H1 (cell line): ENCODE measurements at regions not wholly inside any gene's neighbourhood (a gene's known extent, or its start where the extent isn't known, plus 50 kb on each side); places are given as distances from the start of the nearest gene placed in this dataset.

Experiments
- CBX8 ChIP-seq: fragments of 300-800, 300-1000 bp; sonication (generic); IDR thresholded peaks from 2 replicates; pipeline ENCODE4 v1.7.1; 2016; ENCODE audit warnings: low read depth, low read length, borderline replicate concordance
- EP300 ChIP-seq, 2 experiments: IDR thresholded peaks; 1 replicate in 1 of 2; 2 replicates in 1 of 2; pipeline ENCODE4 v1.6.1; 2011 to 2012; ENCODE audit warnings: low read depth in 2 of 2, low read length in 2 of 2, mild to moderate bottlenecking in 2 of 2, borderline replicate concordance in 1 of 2, inconsistent platforms in 1 of 2, moderate library complexity in 1 of 2
- SAP30 ChIP-seq: fragments of 300-600 bp; sonication (generic); IDR thresholded peaks from 2 replicates; pipeline ENCODE4 v1.7.1; 2012; ENCODE audit warnings: low read length, moderate library complexity, mild to moderate bottlenecking, inconsistent platforms; ENCODE audit not compliant: insufficient read depth, insufficient replicate concordance

DNA sequence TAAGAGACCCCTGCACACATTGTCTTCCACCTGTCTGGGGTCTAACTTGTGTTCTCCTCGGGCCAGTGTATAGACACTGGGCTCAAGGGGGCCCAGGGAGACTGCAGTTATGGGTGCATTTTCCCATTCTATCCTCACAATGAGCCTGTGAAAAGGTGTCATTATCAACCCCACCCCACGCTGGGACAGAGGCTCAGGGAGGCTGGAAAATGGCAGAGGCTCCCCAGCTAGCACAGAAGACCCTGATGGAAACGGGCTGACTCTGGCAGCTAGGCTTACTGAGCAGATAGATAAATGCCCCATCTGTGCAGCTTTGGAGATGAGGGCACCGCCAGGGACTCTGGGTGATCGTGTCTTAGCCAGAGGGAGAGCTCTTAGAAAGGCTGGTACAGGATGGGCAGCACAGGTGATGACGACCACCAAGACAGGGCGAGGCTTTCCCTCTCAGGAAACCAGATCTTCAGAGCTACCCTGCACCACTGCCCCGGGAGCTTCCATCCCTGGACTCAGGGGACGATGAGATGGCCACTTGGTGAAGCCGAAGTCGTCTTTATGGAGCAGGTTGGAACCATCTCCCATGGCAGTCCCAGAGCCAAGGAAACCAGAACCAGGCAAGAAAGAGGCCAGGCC lies 58.2 kb upstream of the CHST15 start (continued):
- TF ChIP-seq EP300 (IDR thresholded peaks at IDR 0.05; ENCODE audit: borderline replicate concordance in 1 of 2, low read depth in 2 of 2, low read length in 2 of 2) (no peak), SAP30 (no peak), CBX8 (no peak)
